ENCODE measurements at regions not wholly inside any gene's neighbourhood (a gene's known extent, or its start where the extent isn't known, plus 50 kb on each side); places are given as distances from the start of the nearest gene placed in this dataset.

DNA sequence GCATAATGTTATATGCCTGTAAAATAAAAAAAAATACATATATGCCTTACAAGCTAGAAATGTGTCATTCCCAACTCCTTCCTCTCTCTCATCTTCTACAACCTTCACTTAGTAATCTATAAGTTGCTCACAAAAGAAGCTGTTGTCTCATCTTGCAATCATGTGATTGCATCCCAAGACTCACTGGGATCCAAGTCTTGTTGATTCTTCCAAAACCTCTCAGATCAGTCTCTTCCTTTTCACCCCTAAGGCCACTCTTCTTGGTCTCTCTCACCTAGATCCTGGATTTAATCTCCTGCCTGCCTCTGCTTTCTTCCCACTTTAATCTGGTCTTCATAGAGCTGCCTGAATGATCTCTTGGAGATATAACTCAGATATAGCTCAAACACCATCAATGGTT lies 261.1 kb upstream of the NR4A3 start:
- no peak overlapping the region for H3K27ac ChIP-seq (ENCODE audit: extremely low read length, insufficient read depth, low read length)
- no peaks in the 10 kb centered on the region for H3K9me3 ChIP-seq (ENCODE audit: low read length)
- no peak overlapping the region for H3K4me2 ChIP-seq (ENCODE audit: low read depth, low read length)
- H3K27me3 ChIP-seq (ENCODE audit: control insufficient read depth in 1 of 2, insufficient read depth in 2 of 2, low read length in 2 of 2): no peaks in the 10 kb centered on the region; a peak in 1 of 5 replicates
- no peak overlapping the region for H3K9ac ChIP-seq (ENCODE audit: insufficient read depth, low read depth, low read length)
- TF ChIP-seq NR2F2 (IDR thresholded peaks at IDR 0.05; ENCODE audit: borderline replicate concordance, low read depth) (no peak), GABPA (IDR thresholded peaks at IDR 0.05; ENCODE audit: low read depth, low read length) (no peak), GABPA (CRISPR knock-in tag; IDR thresholded peaks at IDR 0.05; ENCODE audit: low read depth) (no peak), ZNF652 (CRISPR knock-in tag; IDR thresholded peaks at IDR 0.05; ENCODE audit: borderline replicate concordance, low read depth) (no peak), NFE2 (CRISPR knock-in tag; IDR thresholded peaks at IDR 0.05) (no peak)
- in situ Hi-C loops (cut with HindIII; ENCODE audit: extremely low pct_ligation_motif_present, low pct_unique_long_range_greater_than_20kb): no loop called here
- H3K79me2 ChIP-seq (ENCODE audit: insufficient read depth, low read length): no peaks in the 10 kb centered on the region
- H3K4me3 ChIP-seq (replicated peaks in 1 of 3; ENCODE audit: insufficient read depth in 1 of 3, low read depth in 2 of 3, low read length in 3 of 3): no peak overlapping the region
- ChIA-PET CTCF (ENCODE audit: low intra/inter-chr PET ratio, low total read pairs) (no interaction called here), POLR2A (no interaction called here)
- intact Hi-C loops (cut with micrococcal nuclease; ENCODE audit: unreplicated experiment): no loop called here
- no peaks in the 10 kb centered on the region for H3K4me1 ChIP-seq (ENCODE audit: insufficient read depth, low read length)
- FAIRE-seq (no peak), ATAC-seq (no peak), DNase-seq (ENCODE audit: low spot score) (no peak)
- no peak overlapping the region for H2AFZ ChIP-seq (ENCODE audit: low read length)
- H3K36me3 ChIP-seq (replicated peaks in 1 of 2; ENCODE audit: control insufficient read depth in 1 of 2, insufficient read depth in 2 of 2, low read length in 2 of 2): no peaks in the 10 kb centered on the region
- H4K20me1 ChIP-seq (ENCODE audit: insufficient read depth, low read length): no peaks in the 10 kb centered on the region
- BruUV-seq (replicated peaks): no TSS peak

DNA sequence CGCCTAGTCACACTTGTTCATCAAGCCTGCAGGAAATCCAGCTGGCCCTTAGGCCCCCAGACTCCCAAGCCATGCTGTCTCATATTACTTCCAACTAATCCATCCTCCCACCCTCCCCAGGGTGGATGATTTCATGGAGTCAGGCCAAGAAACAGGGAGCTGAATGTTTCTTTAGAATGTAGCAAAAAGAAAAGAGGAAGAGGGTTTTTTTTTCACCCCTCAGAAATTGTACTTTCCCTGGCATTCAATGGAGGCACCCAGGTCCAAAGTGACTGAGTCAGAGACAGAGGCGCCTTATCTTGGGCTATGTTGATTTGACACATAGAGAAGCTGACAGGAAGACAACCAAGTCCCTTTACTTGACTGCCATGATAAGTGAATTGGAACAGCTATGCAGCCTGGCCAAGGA lies 260.2 kb upstream of the NR4A3 start:
- in situ Hi-C loops (cut with HindIII; ENCODE audit: extremely low pct_ligation_motif_present, low pct_unique_long_range_greater_than_20kb): no loop called here
- ChIA-PET POLR2A (no interaction called here), CTCF (ENCODE audit: low intra/inter-chr PET ratio, low total read pairs) (no interaction called here)
- TF ChIP-seq ZNF180 (CRISPR knock-in tag; IDR thresholded peaks at IDR 0.05; ENCODE audit: borderline replicate concordance, low read depth) (no peak), E2F5 (CRISPR knock-in tag; conservative IDR thresholded peaks at IDR 0.05) (no peak), SAP130 (CRISPR knock-in tag; IDR thresholded peaks at IDR 0.05; ENCODE audit: low read depth) (no peak), TCF7L2 (IDR thresholded peaks at IDR 0.05; ENCODE audit: low read depth, low read length) (no peak), DDIT3 (CRISPR knock-in tag; IDR thresholded peaks at IDR 0.05) (no peak), ZNF781 (CRISPR knock-in tag; IDR thresholded peaks at IDR 0.05; ENCODE audit: borderline replicate concordance, not compliant biosample characterization) (no peak), NFYC (CRISPR knock-in tag; IDR thresholded peaks at IDR 0.05) (no peak), SRF (IDR thresholded peaks at IDR 0.05; ENCODE audit: low read depth, low read length) (no peak), CAMTA2 (CRISPR knock-in tag; IDR thresholded peaks at IDR 0.05; ENCODE audit: borderline replicate concordance) (no peak), BRD4 (CRISPR knock-in tag; IDR thresholded peaks at IDR 0.05) (no peak), YY1 (IDR thresholded peaks at IDR 0.05; ENCODE audit: insufficient read depth, insufficient replicate concordance, low read depth, low read length) (no peak), TAF15 (IDR thresholded peaks at IDR 0.05; ENCODE audit: low read depth, low read length, poor library complexity, severe bottlenecking) (no peak), KAT8 (CRISPR knock-in tag; IDR thresholded peaks at IDR 0.05) (no peak)
- TF ChIP-seq, protein P1, sequence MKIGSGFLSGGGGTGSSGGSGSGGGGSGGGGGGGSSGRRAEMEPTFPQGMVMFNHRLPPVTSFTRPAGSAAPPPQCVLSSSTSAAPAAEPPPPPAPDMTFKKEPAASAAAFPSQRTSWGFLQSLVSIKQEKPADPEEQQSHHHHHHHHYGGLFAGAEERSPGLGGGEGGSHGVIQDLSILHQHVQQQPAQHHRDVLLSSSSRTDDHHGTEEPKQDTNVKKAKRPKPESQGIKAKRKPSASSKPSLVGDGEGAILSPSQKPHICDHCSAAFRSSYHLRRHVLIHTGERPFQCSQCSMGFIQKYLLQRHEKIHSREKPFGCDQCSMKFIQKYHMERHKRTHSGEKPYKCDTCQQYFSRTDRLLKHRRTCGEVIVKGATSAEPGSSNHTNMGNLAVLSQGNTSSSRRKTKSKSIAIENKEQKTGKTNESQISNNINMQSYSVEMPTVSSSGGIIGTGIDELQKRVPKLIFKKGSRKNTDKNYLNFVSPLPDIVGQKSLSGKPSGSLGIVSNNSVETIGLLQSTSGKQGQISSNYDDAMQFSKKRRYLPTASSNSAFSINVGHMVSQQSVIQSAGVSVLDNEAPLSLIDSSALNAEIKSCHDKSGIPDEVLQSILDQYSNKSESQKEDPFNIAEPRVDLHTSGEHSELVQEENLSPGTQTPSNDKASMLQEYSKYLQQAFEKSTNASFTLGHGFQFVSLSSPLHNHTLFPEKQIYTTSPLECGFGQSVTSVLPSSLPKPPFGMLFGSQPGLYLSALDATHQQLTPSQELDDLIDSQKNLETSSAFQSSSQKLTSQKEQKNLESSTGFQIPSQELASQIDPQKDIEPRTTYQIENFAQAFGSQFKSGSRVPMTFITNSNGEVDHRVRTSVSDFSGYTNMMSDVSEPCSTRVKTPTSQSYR (CRISPR knock-in tag; IDR thresholded peaks at IDR 0.05; ENCODE audit: borderline replicate concordance): no peak

More for the DNA sequence above, 260.2 kb upstream of the NR4A3 start:
- no TSS peak for BruUV-seq (replicated peaks)
- 4% methylated on average over 2 of the region's 2 CpGs for whole genome bisulfite sequencing (ENCODE audit: low lambda C conversion rate)
- ATAC-seq: no peak
- no peak overlapping the region for H3K27ac ChIP-seq (ENCODE audit: extremely low read length, insufficient read depth, low read length)
- no peak for FAIRE-seq
- no peak for DNase-seq (ENCODE audit: low spot score)
- no peaks in the 10 kb centered on the region for H3K4me1 ChIP-seq (ENCODE audit: insufficient read depth, low read length)
- H4K20me1 ChIP-seq (ENCODE audit: insufficient read depth, low read length): no peaks in the 10 kb centered on the region
- H2AFZ ChIP-seq (ENCODE audit: low read length): no peak overlapping the region
- no peaks in the 10 kb centered on the region for H3K79me2 ChIP-seq (ENCODE audit: insufficient read depth, low read length)
- no peaks in the 10 kb centered on the region for H3K36me3 ChIP-seq (replicated peaks in 1 of 2; ENCODE audit: control insufficient read depth in 1 of 2, insufficient read depth in 2 of 2, low read length in 2 of 2)
- no peak overlapping the region for H3K9ac ChIP-seq (ENCODE audit: insufficient read depth, low read depth, low read length)
- intact Hi-C loops (cut with micrococcal nuclease; ENCODE audit: unreplicated experiment): no loop called here
- no peak overlapping the region for H3K4me3 ChIP-seq (replicated peaks in 1 of 3; ENCODE audit: insufficient read depth in 1 of 3, low read depth in 2 of 3, low read length in 3 of 3)
- no peaks in the 10 kb centered on the region; a peak in 1 of 5 replicates for H3K27me3 ChIP-seq (ENCODE audit: control insufficient read depth in 1 of 2, insufficient read depth in 2 of 2, low read length in 2 of 2)
- no peaks in the 10 kb centered on the region for H3K9me3 ChIP-seq (ENCODE audit: low read length)
- no peak overlapping the region for H3K4me2 ChIP-seq (ENCODE audit: low read depth, low read length)
